ENCODE measurements at regions not wholly inside any gene's neighbourhood (a gene's known extent, or its start where the extent isn't known, plus 50 kb on each side); places are given as distances from the start of the nearest gene placed in this dataset.

DNA sequence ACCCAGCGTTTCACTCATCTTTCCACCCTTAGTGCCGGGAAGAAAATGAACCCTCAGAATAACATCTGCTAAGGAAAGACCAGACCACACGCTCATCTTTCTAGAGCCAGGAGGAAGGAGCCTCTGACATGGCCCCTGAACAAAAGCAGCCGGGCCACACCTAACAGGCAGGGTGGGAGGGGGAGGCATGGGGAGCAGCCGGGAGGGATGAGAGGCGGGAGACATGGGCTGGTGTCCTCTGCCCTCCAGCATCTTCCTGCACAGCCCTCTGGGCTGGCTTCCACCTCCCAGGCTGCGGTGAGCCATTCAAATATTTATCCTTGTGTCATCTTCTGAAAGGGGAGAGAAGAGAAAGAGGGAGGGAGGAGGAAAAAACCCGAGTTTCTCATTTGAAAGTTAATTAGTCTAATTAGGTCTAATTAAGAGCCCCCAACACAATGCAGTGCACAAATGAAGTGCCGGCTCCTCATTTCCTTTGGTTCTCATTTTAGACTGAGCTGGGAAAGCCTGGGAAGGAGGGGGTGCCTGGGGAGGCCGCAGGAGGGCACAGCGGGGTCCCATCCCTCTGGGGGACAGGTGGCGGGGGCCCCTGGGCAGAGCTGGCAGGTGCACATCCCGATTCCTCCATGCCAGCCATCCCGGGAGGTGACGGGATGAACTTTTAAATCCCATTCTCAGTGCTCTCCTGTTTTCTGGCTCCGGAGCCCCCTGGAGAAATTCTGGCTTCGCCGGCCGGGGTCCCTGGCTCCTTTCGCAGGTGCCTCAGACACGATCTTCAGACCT is 90.5 kb downstream of the ENGASE start:
- TF ChIP-seq, protein P1, sequence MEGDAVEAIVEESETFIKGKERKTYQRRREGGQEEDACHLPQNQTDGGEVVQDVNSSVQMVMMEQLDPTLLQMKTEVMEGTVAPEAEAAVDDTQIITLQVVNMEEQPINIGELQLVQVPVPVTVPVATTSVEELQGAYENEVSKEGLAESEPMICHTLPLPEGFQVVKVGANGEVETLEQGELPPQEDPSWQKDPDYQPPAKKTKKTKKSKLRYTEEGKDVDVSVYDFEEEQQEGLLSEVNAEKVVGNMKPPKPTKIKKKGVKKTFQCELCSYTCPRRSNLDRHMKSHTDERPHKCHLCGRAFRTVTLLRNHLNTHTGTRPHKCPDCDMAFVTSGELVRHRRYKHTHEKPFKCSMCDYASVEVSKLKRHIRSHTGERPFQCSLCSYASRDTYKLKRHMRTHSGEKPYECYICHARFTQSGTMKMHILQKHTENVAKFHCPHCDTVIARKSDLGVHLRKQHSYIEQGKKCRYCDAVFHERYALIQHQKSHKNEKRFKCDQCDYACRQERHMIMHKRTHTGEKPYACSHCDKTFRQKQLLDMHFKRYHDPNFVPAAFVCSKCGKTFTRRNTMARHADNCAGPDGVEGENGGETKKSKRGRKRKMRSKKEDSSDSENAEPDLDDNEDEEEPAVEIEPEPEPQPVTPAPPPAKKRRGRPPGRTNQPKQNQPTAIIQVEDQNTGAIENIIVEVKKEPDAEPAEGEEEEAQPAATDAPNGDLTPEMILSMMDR (IDR thresholded peaks at IDR 0.05; ENCODE audit: low read depth, low read length): no peak
- no peak overlapping the region for H3K4me3 ChIP-seq (ENCODE audit: low read depth, low read length)
- DNase-seq (ENCODE audit: low read depth, low spot score): no peak
- in situ Hi-C loops (cut with HindIII; ENCODE audit: low sequenced_read_pairs): no loop called here

DNA sequence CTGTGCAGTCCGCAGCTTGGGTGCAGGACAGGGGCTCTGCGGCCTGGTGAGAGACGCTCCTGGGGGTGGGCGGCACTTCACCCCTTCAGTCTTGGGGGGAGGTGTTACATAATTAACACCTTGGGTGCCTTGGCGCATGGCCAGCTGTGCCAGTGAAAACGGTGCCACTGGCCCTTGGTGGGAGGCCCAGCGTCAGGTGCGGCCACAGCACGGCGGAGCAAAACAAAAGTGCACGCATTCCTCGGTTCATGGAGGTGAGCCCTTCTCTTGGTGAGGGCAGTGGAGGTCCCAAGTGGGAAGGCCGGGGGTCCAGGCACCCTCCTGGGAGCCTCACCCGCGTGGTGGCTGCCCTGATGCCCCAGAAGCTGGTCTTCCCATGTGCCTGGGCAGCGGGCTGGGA is 89.8 kb downstream of the ENGASE start:
- in situ Hi-C loops (cut with HindIII; ENCODE audit: low sequenced_read_pairs): no loop called here
- no peak overlapping the region for H3K4me3 ChIP-seq (ENCODE audit: low read depth, low read length)
- TF ChIP-seq, protein P1 (IDR thresholded peaks at IDR 0.05; ENCODE audit: low read depth, low read length): no peak
- no peak for DNase-seq (ENCODE audit: low read depth, low spot score)

GRCh38 chr17:79163071-79163470 is 88.4 kb downstream of the ENGASE start:
- DNase-seq (ENCODE audit: low read depth, low spot score): no peak
- TF ChIP-seq, protein P1 (IDR thresholded peaks at IDR 0.05; ENCODE audit: low read depth, low read length): no peak
- H3K4me3 ChIP-seq (ENCODE audit: low read depth, low read length): no peak overlapping the region
- in situ Hi-C loops (cut with HindIII; ENCODE audit: low sequenced_read_pairs): no loop called here

DNA sequence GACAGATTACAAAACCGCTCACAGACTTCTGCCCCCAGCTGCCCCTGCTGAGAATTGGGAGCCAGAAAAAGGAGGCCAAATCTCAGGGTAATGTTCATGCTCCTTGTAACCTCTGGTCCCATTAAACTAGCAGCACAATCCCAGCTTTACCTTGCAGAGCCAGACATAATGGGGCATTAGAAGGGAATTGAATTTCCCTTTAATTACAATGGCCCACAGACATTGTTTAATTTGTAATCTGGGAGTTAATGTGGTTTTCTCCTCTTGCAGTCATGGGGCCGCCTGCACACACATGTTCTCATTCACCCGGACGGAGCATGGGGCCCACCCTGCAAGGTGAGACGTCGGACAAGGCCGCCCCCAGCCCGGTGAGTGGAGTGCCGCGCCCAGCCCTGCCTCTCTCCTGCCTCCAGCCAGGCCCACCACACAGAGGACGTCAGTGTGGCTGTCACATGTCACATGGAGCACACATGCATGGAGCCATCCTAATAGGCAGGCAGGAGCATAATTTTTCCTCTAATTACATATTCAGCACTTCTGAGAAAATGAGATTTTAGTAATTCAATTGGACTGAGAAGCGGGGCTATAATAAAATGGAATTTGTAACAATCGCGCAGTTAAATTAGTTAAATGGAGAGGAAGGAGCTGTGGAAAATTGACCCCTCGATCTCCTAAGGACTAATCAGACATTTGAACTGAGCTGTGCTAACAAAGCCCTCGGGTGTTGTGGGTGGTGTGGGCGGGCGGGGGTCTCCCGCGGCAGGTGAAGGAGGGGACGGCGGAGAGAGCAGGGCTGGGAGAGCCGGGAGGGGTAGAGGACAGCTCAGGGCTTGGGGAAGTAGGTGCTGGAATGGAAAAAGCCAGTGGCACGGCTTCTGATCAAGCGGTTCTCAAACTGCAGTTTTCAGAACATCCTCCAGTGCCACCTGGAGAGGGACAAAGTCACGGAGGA is 87.7 kb downstream of the ENGASE start:
- DNase-seq (ENCODE audit: low read depth, low spot score): no peak
- in situ Hi-C loops (cut with HindIII; ENCODE audit: low sequenced_read_pairs): no loop called here
- TF ChIP-seq, protein P1 (IDR thresholded peaks at IDR 0.05; ENCODE audit: low read depth, low read length): no peak
- H3K4me3 ChIP-seq (ENCODE audit: low read depth, low read length): no peak overlapping the region

DNA sequence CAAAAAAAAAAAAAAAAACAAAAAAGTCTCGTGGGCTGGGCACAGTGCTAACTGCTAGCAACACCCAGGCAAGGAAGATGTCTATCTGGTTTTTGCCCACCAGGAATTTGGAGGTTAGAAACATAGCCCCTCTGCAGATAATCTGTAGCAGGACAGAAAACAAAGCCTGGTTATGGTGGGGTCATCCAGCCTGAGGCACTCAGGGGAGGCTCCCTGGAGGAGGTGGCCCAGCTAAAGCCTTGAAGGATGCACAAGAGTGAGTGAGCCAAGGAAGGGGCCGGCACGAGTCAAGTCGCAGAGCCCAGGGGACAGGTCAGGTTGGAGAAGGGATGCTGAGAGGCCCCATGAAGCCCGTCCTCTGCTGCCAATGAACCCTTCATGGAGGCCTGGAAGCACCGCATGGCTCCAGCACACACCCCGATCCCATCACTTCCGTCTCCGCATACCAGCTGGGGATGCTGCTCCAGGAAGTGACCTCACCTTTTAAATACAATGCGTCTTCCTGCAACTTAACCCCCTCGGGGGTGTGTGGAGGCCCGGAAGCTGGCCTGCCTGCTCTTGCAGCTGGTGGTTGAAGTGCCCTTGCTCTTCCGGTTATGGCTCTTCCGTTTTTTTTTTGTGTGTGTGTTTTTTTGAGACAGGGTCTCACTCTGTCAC is 86.5 kb downstream of the ENGASE start:
- H3K4me3 ChIP-seq (ENCODE audit: low read depth, low read length): no peak overlapping the region
- no peak for DNase-seq (ENCODE audit: low read depth, low spot score)
- TF ChIP-seq, protein P1 (IDR thresholded peaks at IDR 0.05; ENCODE audit: low read depth, low read length): no peak
- in situ Hi-C loops (cut with HindIII; ENCODE audit: low sequenced_read_pairs): no loop called here

DNA sequence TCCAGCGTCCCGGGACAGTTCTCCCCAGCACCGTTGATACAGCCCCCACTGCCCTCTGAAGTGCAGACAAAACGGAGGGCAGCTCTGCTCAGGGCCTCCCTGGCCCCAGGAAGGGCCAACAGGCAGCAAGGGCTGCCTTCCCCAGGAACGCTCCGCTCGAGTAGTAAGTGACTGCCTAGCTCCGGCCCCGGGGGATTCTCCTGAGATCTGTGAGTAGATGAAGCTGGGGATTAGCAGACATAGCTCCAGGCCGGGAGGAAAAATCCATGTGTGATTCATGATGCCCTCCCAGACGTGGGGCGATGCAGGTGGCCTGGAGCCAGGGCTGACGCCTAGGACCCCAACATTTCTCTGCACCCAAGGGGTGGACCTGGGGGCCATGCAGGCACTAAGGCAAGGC is 85.3 kb downstream of the ENGASE start:
- no peak for DNase-seq (ENCODE audit: low read depth, low spot score)
- in situ Hi-C loops (cut with HindIII; ENCODE audit: low sequenced_read_pairs): no loop called here
- TF ChIP-seq, protein P1 (IDR thresholded peaks at IDR 0.05; ENCODE audit: low read depth, low read length): no peak
- H3K4me3 ChIP-seq (ENCODE audit: low read depth, low read length): no peak overlapping the region
